ENCODE measurements at regions not wholly inside any gene's neighbourhood (a gene's known extent, or its start where the extent isn't known, plus 50 kb on each side); places are given as distances from the start of the nearest gene placed in this dataset.
"Not testable (repeated sequence)": the region's sequence is repeated elsewhere in the genome, so short reads cannot be mapped to it uniquely, and the experiment has no call there.

DNA sequence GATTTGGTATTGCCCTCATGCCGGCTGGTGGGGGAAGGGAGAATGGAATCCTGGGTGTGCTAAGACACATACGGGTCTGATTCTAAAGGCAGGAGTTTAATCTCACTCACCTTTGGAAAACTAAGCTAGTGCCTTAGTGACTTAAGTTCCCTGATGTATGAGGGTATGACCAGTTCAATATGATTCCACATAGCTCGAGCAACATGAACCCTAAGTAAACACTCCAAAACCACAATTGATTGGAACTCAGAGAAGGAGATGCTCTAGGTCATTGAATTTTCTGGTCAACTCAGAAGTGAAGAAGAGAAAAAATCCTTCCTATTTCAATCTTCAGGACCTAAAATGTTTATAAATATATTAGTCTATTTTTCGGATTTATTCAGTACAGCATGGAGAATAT, 420.1 kb upstream of the INTU start:
- DNase-seq: no peak

DNA sequence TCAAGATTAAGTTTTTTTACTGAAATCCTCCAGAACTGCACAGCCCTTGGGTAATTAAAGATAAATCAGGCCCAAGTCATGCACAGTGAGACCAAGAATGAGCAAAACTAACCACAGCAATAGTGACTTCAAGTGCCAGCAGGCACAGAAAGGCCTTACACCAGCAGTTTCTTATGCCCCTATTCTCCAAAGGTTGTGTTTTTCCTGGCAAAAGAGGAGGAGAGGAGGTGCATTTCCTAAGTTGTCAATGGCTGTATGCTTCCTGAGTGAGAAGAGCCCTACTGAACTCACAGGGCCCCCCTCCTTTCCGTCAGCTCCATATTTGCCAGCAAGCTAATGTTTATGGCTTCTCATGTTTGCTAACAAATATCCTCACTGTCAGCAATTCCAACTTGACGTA, 418.7 kb upstream of the INTU start:
- no peak for DNase-seq

DNA sequence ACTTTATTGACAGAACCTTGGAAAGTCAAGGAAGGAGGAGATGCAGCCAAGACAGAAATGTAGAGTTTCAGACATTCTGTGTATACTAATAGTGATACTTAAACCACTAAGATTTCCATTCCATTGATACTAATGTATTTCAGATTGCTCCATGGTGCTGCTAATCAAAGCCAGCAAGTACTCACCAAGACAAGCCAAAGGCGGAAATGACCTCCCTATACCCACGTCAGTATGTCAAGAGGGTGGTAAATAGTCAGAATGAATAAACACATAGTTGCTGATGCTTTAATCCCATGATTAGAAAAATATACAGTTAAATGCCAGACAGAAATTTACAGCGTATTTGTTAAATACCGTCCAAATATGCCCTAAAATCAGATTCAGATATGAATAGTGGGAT, 417.8 kb upstream of the INTU start:
- no peak for DNase-seq

DNA sequence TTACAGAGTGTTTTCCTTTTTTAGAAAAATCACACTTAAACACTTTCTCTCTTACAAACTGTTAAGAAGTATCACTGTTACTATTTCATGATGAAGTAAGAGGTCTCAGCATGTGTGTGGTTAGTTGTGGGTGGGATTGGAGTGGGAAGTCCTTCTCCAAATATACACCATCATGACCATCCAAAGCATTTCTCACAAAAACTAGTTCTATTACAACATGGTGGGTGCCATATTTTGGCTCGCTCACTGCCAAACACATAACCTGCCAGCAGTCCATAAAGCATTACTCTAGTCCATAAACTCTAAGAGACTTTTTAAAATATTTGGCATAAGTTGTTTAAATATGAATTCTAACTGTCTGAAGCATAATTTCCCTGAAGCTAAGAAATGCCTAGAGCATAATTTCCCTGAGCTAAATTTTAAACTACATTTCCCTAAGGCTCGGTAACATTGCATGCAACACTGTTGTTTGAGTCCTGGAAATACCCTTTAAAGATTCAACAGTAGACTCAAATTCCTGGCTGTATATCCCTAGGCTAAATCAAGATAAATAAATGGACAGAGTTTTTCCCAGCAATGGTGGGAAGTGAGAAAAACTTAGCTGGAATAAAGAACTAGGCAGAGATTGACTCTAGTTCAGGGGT, 415.0 kb upstream of the INTU start:
- DNase-seq: no peak

DNA sequence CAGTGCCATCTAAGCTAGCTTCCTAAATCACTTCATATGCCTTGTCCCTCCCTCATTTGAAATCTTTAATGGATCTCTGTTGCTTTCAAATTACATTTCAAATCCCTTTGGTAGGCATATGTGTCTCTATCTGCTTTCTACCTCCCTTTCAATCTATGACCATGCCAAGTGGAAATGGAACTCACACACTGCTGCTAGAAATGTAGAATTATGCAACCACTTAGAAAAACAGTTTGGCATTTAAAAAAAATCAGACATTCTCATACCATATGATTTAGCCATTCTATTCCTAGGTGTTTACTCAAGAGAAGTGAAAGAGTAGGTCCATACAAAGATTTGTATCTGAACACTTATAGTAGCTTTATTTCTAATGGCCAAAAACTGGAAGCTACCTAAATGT, 413.5 kb upstream of the INTU start:
- DNase-seq: no peak

DNA sequence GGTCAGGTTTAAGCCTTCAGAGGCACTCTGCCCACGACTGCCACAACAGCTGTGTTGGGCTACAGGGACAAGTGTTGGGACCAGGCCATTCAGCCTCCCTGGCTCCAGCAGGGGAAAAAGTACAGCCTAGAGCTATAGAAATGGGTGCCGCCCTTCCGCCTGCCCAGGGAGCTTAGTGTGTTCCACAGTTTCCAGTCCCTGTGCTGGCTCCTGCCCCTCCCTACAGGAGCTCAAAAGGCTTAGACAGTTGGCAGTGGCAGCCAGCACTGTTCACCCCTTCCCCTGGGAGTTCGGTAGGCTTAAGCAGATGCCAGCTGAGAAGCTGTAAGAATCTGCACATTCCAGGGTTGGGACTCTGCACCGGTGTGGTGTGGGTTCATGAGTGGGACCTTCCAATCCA, 408.2 kb upstream of the INTU start:
- DNase-seq: no peak

DNA sequence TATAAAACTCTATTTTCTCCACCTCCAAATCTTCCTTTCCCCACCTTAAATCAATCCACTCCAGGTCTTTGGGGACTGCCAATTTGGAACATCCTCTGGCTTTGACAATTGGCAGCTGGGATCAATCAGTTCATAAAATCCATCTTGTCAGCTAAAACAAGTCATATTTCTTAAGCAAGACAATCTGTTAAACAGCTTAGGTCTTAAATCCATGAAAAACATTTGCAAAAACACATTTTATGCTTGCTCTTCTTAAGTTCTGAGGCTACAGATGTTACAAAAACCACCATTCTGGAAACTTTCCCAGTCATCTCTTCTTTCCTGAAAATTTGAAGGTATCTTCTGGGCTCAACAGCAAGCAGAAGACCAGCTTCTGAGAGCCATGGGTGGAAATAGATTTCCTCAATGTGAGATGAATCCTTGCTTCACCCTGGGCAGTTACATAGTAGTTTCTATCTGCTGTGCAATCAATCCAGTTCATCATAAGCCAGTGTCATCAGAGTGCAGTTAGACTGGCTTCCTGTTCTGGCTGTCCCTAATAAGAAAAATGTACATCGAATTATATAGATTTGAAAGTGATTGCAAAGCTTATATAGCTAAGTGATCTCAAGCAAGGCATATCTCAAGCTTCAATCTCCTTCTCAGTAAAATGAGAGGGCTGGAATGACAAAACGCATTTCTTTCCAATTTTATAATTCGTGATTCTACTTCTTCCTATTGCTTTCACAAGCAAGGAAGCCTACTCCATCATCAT, 402.7 kb upstream of the INTU start:
- no peak for DNase-seq

DNA sequence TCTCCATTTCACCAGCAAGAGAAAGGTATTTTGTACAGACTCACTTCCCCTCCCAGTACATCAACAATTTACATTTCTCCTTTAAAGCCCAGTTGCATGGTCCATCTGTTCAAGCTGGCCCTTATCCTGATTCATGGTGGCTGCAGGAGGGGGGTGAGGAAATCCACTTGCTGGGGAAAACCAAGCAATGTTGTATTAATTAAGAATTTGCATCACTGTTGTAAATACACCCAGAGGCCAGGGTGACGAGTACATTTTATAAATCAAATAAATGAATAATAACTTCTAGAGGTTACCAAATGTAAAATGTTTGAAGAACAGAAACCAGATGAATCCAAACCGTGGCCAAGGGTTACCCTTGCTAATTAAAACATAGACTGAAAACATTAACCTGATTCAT, 395.9 kb upstream of the INTU start:
- no peak for DNase-seq

DNA sequence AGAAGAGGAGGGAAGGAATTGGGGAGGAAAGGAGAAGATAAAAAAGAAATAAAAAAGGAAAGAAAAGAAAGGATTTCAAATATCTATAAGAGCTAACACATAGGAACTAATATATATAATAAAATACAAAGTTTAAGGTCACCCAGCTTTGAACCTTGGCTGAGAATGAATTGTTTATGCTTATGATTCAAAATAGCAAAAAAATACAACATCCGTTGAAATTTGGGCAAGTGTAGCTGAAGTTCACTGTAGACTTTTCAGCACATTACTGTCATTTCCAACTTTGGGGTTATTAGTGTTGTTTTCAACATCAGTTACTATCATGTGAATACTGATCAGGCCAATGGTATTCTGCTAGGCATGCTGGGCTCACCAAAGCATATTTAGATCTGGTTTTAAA, 395.2 kb upstream of the INTU start:
- DNase-seq: no peak

DNA sequence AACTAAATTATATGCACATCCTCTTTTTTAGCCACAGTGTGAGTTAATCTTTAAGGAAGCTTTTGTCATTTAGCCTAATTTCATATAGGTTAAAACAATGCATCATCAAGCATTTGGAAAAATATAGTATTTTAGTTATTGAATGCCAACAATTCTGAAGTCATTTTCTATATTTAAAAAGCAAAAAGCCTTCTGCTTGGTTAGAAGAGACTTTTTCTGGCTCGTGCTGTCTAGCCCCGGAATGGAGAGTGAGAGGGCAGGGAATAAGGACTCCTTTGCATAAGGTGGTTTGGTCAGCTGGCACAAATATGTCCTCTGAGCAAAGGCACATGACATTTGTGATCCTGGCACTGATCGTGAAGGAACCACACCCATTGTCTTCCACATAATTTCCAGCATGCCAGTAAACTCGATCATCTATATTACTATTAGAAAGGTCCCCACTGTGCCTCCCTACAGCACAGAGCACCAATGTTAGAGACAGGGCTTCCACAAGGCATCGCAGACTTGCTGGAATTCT, 393.7 kb upstream of the INTU start:
- DNase-seq: no peak

DNA sequence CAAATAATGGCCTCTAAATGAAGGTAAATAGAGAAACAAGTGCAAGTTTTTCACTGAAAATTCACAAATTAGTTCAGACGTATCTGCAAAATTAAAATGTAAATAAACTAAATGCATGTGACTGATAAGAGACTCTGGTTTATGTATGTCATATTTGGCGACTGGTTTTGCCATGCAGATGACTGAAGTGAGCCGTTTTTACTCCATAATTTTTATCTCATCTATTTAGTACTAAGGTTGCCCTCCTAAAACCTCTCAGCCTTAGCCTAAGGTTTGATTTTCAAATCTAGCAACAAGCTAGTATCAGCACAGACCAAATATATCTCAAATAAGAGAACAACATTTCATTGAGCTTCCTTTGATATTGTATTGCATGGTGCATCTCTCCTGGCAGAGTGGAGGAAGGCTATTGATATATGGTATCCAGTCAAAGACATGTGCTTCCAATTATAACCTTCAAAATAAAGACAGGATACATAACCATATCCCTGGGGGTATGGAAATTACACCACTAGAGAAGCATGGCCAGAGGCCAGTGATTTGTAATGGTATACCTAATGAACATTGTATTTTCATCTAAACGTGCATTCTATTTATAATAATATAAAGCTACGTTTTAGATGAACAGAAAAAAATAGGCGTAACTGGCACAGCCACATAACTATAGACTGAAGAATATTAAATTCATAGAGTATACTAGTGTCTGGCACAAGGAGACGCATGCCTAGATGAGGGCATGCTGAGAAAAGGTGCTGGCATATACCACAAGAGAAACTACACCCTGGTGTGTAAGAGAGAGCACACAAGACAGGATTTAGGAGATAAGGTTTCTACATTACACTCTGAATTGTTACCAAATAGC, 392.6 kb upstream of the INTU start:
- no peak for DNase-seq

DNA sequence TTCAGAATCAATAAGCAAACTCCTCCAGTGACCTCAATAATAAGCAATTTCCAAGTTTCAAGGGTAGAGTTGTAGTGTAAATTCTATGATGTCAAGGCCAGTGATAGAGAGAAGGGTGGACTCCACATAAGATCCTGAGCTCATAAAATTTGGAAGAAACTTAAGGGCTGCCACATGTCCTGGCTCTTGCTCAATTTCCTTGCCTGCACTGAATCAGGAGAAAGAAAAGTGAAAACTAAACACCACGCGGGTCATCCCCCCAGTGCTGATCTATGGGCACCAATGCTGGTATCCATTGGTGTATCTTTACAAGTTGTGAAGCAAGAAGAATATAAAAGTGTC, 392.0 kb upstream of the INTU start:
- no peak for DNase-seq

DNA sequence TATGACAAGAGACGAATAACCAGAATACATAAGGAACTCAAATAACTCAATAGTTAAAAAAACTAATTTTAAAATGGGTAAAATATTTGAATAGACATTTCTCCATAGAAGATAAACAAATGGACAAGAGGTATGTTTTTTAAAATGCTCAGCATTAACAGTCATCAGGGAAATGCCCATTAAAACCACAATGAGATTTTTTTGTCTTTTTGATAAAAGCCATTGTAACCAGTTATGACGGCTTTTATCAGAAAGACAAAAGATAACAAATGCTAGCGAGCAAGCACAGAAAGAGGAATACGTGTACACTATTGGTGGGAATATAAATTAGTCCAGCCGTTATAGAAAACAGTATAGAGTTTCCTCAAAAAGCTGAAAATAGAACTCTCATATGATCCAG, 388.2 kb upstream of the INTU start:
- no peak for DNase-seq

DNA sequence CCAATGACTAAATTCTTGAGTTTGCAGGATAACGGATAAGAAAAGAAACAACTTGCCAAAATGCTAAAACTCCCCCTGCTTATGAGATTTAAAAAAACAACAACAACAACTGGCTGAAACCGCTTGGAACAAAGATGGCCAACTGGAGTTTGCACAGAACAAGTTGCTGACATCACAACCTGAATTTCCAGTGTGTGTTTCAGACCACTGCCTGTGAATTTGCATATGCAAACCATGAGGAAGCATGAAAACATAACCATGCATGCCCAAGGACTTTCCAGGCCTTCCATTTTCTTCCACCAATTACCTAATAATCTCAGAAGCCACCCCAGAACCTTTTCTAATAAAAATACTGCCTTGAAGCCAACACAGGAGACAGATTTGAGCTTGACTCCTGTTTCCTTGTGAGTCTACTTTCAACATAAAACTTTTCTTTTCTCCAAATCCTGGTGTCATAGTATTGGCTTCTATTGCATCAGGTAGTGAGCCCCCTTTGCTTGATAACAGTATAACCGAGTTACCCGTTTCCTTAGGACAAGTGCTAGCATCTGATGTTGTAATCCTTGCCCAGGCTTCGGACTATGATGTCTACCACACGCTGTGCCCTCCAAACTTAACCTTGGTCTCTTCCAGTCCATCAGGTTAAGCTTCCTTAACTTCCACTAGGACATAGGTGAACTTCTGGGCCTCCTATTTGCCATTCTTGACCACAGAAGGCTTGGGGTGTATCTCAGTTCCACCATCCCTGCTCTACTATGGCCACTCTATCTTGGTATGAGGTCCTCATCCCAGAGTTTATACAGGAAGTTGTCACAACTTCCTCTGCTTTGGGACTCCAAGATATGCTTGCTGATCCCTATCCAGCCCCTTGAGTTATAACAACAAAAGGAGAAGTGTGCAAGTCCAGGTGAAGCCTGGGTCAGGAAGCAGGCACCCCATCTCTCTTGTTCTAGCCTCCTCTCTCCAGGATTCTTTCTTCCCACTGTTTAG, 385.5 kb upstream of the INTU start:
- DNase-seq: no peak

DNA sequence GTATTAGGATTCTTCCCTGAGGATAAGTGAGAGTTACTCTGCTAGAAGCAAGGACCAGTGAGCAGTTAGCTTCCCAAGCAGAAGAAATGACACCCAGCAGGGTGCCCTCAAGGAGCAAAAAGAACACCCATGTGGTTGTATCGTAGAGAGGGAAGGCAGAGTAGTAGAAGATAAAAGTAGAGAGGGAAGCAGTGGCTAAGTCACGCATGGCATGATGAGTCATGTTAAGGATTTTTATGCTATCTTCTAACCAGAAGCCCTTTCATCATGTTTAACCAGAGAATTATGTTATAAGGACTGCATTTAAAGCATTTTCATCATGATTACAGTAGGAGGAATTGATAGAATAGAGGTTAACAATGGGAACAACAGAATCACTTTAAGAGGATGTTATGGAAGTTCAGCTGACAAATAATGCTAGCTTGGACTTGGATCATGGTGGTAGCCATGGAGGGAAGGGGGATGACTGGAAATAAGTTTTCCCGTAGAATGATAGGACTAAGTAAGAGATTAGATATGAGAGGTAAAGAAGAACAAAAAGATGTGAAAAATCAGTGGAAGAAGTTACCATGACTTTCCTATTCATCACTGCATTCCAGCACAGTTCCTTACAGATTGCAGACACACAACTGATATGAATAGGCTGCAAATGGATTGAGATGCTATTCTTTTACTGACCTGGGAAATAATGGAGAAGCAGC, 383.5 kb upstream of the INTU start:
- DNase-seq: no peak

DNA sequence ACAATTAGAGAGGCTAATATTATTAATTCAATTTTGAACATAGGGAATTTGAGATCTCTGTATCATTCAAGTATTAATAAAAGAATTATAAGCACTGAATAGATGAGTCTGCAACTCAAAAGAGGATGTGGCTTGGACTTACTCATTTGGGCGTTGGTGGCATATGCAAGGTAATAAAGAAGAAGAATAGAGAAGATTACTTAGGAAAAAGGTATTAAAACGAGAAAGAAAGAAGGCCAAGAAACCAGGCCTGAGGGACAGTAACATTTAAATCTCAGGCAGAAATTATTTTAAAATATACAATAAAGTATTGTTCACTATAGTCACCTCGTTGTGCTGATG, 383.0 kb upstream of the INTU start:
- no peak for DNase-seq

DNA sequence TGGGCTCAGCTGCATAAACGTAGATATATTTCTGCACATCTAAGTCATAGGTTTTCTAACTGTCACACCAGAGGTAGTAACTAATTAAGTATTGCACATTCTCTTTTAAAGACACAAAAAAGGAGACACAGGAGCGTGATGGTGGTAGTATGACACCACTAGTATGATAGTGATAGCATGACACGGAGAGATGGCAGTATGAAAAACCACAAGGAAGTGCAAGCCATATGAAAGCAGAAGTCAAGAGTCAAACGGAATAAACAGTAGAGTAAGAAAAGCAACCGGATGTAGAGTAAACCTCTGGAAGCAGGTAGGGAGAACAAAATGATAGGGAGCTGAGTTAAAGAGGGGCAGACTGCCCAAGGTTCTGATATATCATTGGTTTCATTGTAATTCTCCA, 382.2 kb upstream of the INTU start:
- DNase-seq: no peak

DNA sequence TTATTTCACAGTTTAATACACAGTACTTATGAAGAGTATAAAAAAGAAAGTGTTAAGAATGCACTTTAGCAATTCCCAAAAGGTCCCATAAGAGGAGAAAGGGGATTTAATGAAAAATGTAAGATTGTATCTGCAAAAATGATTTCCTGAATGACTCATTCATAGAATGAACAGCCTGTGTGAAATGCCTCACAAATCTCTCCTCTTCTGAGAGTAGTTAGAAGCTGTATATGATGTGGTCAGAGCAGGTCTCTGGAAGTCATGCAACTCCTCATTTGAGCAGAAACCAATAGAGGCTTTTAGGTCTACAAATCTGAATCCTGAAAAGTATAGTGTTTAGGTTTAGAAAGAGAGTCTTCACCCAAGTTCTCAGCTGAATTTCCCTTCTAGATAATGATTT, 381.3 kb upstream of the INTU start:
- DNase-seq: no peak

DNA sequence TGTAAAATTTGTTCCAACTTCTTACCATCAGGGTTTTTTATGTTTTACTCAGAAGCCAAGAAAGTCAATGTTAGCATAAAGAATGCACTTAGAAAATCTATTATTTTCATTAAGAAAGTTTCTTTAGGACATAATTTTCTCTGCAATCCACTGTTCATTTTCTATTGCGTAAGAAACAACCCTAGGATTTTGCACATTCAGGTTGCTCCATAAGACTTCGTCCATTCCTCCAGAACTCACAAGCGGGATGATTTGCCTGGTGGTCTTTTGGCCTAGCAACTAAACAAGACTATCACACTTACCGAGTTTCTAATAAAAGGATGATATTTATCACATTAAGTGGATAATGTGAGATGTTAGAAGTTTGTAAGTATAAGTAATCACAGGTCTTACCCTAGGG, 376.3 kb upstream of the INTU start:
- no peak for DNase-seq

DNA sequence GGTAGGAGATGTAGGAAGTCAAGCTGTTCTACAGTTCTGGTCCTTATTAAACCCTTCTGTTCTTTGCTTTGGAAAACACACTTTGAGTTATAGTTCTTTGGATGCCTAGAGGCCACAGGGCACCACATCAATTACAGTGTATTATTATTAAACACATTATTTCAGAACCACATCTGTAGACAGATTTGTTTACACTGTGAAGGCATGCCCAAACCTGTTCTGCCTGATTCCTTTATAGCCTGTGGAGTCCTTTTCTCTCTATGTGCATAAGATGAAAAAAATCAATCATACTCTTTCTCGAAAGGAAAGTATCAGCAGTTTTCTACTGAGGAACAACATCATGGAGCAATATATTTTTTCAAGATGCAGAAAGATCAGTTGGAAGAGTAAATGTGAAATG, 371.3 kb upstream of the INTU start:
- no peak for DNase-seq

DNA sequence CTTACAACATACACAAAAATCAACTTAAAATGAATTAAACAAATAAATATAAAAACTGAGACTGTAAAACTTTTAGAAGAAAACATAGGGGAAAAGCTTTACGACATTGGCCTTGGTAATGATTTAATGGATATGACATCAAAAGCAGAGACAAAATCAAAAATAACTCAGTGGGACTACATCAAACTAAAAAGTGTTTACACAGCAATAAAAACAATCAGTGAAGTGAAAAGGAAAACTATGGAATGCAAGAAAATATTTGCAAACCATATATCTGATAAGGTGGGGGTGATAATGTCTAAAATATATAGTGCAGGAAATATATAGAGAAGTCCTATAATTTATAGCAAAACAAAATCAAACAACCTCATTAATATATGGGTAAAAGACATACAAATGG, 364.4 kb upstream of the INTU start:
- DNase-seq: no peak

DNA sequence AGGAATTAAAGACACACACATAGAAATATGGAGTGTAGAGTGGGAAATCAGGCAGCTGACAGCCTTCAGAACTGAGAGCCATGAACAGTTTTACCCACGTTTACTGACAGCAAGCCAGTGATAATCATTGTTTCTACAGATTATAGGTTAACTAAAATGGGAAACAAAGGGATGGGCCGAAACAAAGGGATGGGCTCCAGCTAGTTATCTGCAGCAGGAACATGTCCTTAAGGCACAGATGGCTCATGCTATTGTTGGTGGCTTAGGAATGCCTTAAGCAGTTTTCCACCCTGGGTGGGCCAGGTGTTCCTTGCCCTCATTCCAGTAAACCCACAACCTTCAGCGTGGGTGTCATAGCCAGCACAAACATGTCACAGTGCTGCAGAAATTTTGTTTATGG, 355.7 kb upstream of the INTU start:
- not testable (repeated sequence) for DNase-seq
